ENCODE measurements at regions not wholly inside any gene's neighbourhood (a gene's known extent, or its start where the extent isn't known, plus 50 kb on each side); places are given as distances from the start of the nearest gene placed in this dataset.

DNA sequence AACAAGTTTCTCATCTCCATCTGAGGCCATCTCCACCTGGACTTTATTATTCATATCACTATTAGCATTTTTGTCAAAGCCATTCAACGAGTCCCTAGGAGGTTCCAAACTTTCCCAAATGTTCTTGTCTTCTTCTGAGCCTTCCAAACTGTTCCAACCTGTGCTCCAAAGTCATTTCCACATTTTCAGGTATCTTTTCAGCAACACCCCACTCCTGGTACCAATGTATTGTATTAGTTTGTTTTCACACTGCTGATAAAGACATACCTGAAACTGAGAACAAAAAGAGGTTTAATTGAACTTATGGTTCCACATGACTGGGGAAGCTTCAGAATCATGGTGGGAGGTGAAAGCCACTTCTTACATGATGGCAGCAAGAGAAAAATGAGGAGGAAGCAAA is 385.4 kb upstream of the GATB start:
- Histone ChIP-seq H3K27me3 (ENCODE audit: control insufficient read depth, insufficient read depth, low read length) (no peaks in the 10 kb centered on the region), H3K4me3 (ENCODE audit: low read length) (no peak overlapping the region), H3K27ac (ENCODE audit: low read depth, low read length) (no peak overlapping the region), H3K36me3 (ENCODE audit: control insufficient read depth, insufficient read depth, low read length) (no peaks in the 10 kb centered on the region), H3K9ac (ENCODE audit: low read length) (no peak overlapping the region), H3K4me1 (ENCODE audit: control insufficient read depth, insufficient read depth, low read length) (no peaks in the 10 kb centered on the region)

GRCh38 chr4:152143806-152144205 is 383.0 kb upstream of the GATB start:
- H3K4me1 ChIP-seq (ENCODE audit: control insufficient read depth, insufficient read depth, low read length): no peaks in the 10 kb centered on the region
- H3K4me3 ChIP-seq (ENCODE audit: low read length): no peak overlapping the region
- H3K36me3 ChIP-seq (ENCODE audit: control insufficient read depth, insufficient read depth, low read length): no peaks in the 10 kb centered on the region
- H3K27ac ChIP-seq (ENCODE audit: low read depth, low read length): no peak overlapping the region
- no peaks in the 10 kb centered on the region for H3K27me3 ChIP-seq (ENCODE audit: control insufficient read depth, insufficient read depth, low read length)
- no peak overlapping the region for H3K9ac ChIP-seq (ENCODE audit: low read length)

DNA sequence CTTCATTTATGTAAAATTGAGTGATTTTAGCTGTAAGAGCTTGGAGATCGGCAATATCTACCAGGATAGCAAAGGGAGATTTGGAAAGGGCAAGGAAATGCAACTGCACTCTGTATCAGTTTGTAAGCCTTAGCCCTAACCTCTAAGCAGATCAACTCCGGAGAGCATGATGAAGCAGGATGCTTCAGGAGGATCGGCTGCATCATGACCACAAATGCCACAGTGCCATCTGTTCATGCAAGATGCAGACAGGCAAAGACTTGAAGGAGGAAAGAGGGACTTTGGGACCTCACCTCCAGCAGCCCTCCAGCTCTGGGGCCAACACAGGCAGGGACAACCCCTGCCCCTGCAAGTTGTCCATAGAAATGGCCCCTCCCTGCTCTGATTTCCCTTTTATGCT is 377.6 kb upstream of the GATB start:
- Histone ChIP-seq H3K4me1 (ENCODE audit: control insufficient read depth, insufficient read depth, low read length) (no peaks in the 10 kb centered on the region), H3K9ac (ENCODE audit: low read length) (no peak overlapping the region), H3K27ac (ENCODE audit: low read depth, low read length) (no peak overlapping the region), H3K27me3 (ENCODE audit: control insufficient read depth, insufficient read depth, low read length) (no peaks in the 10 kb centered on the region), H3K36me3 (ENCODE audit: control insufficient read depth, insufficient read depth, low read length) (no peaks in the 10 kb centered on the region), H3K4me3 (ENCODE audit: low read length) (no peak overlapping the region)

DNA sequence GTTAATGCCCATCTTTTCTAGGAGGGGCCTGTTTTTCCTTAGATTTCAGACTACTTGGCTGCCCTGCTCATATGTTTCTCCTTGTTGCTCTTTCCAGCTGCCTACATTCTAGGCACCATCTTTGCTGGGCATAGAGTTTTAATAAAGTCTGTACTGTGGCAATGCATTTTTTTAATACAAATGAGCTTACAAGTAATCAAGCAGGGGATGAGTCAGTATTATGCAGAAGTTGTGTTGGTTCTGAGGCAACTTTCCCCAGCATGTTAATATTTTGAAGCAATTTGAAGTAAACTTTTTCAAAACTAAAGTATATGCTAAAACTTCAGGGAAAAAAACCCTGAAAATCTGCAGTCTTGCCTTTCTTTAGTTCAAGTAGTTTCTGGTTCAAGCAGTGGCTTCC is 372.0 kb upstream of the GATB start:
- Histone ChIP-seq H3K9ac (ENCODE audit: low read length) (no peak overlapping the region), H3K4me1 (ENCODE audit: control insufficient read depth, insufficient read depth, low read length) (no peaks in the 10 kb centered on the region), H3K4me3 (ENCODE audit: low read length) (no peak overlapping the region), H3K27me3 (ENCODE audit: control insufficient read depth, insufficient read depth, low read length) (no peaks in the 10 kb centered on the region), H3K36me3 (ENCODE audit: control insufficient read depth, insufficient read depth, low read length) (no peaks in the 10 kb centered on the region), H3K27ac (ENCODE audit: low read depth, low read length) (no peak overlapping the region)

DNA sequence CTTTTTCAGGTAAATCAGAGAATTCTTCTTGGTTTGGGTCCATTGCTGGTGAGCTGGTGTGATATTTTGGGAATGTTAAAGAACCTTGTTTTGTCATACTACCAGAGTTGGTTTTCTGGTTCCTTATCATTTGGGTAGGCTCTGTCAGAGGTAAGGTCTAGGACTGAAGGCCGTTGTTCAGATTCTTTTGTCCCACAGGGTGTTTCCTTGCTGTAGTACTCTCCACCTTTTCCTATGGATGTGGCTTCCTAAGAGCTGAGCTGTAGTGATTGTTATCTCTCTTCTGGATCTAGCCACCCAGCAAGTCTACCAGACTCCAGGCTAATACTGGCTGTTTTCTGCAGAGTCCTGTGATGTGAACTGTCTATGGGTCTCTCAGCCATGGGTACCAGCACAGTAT is 367.5 kb upstream of the GATB start:
- no peaks in the 10 kb centered on the region for H3K4me1 ChIP-seq (ENCODE audit: control insufficient read depth, insufficient read depth, low read length)
- no peak overlapping the region for H3K27ac ChIP-seq (ENCODE audit: low read depth, low read length)
- no peaks in the 10 kb centered on the region for H3K36me3 ChIP-seq (ENCODE audit: control insufficient read depth, insufficient read depth, low read length)
- no peak overlapping the region for H3K9ac ChIP-seq (ENCODE audit: low read length)
- no peaks in the 10 kb centered on the region for H3K27me3 ChIP-seq (ENCODE audit: control insufficient read depth, insufficient read depth, low read length)
- H3K4me3 ChIP-seq (ENCODE audit: low read length): no peak overlapping the region

DNA sequence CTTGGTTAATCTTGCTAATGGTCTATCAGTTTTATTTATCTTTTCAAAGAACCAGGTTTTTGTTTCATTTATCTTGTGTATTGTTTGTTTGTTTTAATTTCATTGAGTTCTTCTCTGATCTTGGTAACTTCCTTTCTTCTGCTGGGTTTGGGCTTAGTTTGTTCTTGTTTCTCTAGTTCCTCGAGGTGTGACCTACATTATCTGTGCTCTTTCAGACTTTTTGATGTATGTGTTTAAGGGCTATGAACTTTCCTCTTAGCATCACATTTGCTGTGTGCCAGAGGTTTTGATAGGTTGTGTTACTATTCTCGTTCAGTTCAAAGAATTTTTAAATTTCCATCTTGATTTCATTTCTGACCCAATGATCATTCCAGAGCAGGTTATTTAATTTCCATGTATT is 365.4 kb upstream of the GATB start:
- no peaks in the 10 kb centered on the region for H3K27me3 ChIP-seq (ENCODE audit: control insufficient read depth, insufficient read depth, low read length)
- no peaks in the 10 kb centered on the region for H3K4me1 ChIP-seq (ENCODE audit: control insufficient read depth, insufficient read depth, low read length)
- H3K4me3 ChIP-seq (ENCODE audit: low read length): no peak overlapping the region
- no peak overlapping the region for H3K9ac ChIP-seq (ENCODE audit: low read length)
- no peak overlapping the region for H3K27ac ChIP-seq (ENCODE audit: low read depth, low read length)
- H3K36me3 ChIP-seq (ENCODE audit: control insufficient read depth, insufficient read depth, low read length): no peaks in the 10 kb centered on the region

GRCh38 chr4:152118819-152119553 is 358.2 kb upstream of the GATB start:
- H3K27me3 ChIP-seq (ENCODE audit: control insufficient read depth, insufficient read depth, low read length): no peaks in the 10 kb centered on the region
- H3K27ac ChIP-seq (ENCODE audit: low read depth, low read length): no peak overlapping the region
- no peak overlapping the region for H3K9ac ChIP-seq (ENCODE audit: low read length)
- no peaks in the 10 kb centered on the region for H3K4me1 ChIP-seq (ENCODE audit: control insufficient read depth, insufficient read depth, low read length)
- no peak overlapping the region for H3K4me3 ChIP-seq (ENCODE audit: low read length)
- H3K36me3 ChIP-seq (ENCODE audit: control insufficient read depth, insufficient read depth, low read length): no peaks in the 10 kb centered on the region

- no peak overlapping the region for H3K4me3 ChIP-seq (ENCODE audit: low read length)
- H3K4me1 ChIP-seq (ENCODE audit: control insufficient read depth, insufficient read depth, low read length): no peaks in the 10 kb centered on the region
- H3K9ac ChIP-seq (ENCODE audit: low read length): no peak overlapping the region
- H3K27ac ChIP-seq (ENCODE audit: low read depth, low read length): no peak overlapping the region
- no peaks in the 10 kb centered on the region for H3K27me3 ChIP-seq (ENCODE audit: control insufficient read depth, insufficient read depth, low read length)
- no peaks in the 10 kb centered on the region for H3K36me3 ChIP-seq (ENCODE audit: control insufficient read depth, insufficient read depth, low read length)
Observed at GRCh38 chr4:152117933-152118507, 357.2 kb upstream of the GATB start.

- Histone ChIP-seq H3K27me3 (ENCODE audit: control insufficient read depth, insufficient read depth, low read length) (no peaks in the 10 kb centered on the region), H3K9ac (ENCODE audit: low read length) (no peak overlapping the region), H3K4me3 (ENCODE audit: low read length) (no peak overlapping the region), H3K4me1 (ENCODE audit: control insufficient read depth, insufficient read depth, low read length) (no peaks in the 10 kb centered on the region), H3K36me3 (ENCODE audit: control insufficient read depth, insufficient read depth, low read length) (no peaks in the 10 kb centered on the region), H3K27ac (ENCODE audit: low read depth, low read length) (no peak overlapping the region)
Observed at GRCh38 chr4:152117520-152117919, 356.7 kb upstream of the GATB start.

GRCh38 chr4:152117054-152117453 is 356.2 kb upstream of the GATB start:
- H3K4me1 ChIP-seq (ENCODE audit: control insufficient read depth, insufficient read depth, low read length): no peaks in the 10 kb centered on the region
- no peak overlapping the region for H3K4me3 ChIP-seq (ENCODE audit: low read length)
- H3K36me3 ChIP-seq (ENCODE audit: control insufficient read depth, insufficient read depth, low read length): no peaks in the 10 kb centered on the region
- no peak overlapping the region for H3K27ac ChIP-seq (ENCODE audit: low read depth, low read length)
- H3K27me3 ChIP-seq (ENCODE audit: control insufficient read depth, insufficient read depth, low read length): no peaks in the 10 kb centered on the region
- no peak overlapping the region for H3K9ac ChIP-seq (ENCODE audit: low read length)

DNA sequence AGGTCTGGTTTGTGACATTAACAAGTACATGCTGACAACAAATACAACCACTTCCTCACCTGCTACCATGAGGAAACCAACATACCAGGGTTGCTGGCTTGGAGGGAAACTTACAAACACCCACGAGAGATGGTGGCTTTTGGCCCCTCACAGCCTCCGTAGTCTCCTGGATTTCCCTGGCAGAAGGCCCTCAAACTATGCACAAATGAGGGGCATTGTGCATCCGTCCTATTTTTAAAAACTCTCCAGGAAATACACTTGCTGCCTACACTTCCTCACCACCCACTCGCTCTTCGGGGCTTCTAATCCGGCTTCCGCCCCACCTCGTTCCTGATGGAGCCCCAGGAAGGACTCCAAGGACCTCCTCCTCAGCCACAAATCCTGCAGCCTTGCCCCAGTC is 355.0 kb upstream of the GATB start:
- Histone ChIP-seq H3K27me3 (ENCODE audit: control insufficient read depth, insufficient read depth, low read length) (no peaks in the 10 kb centered on the region), H3K4me3 (ENCODE audit: low read length) (no peak overlapping the region), H3K4me1 (ENCODE audit: control insufficient read depth, insufficient read depth, low read length) (no peaks in the 10 kb centered on the region), H3K27ac (ENCODE audit: low read depth, low read length) (no peak overlapping the region), H3K9ac (ENCODE audit: low read length) (no peak overlapping the region), H3K36me3 (ENCODE audit: control insufficient read depth, insufficient read depth, low read length) (no peaks in the 10 kb centered on the region)

DNA sequence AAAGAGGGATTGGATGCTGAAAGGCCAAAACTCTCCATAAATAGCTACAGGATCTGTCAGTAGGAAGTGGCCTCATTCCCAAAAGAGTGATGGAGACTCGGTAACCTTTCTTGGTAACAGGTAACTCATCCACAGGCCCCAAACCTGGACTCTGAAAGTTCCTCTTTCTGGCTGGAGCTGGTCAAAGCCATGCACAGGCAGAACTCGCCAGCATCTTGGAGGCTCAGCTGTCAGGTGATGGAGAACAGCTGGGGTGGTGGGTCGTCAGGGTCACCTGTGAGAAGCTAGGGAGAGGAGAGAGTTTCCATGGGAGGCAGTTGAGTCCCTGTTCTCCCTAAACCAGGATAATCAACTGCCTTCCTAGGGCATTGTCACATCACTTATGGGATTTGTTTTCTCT is 354.3 kb upstream of the GATB start:
- Histone ChIP-seq H3K36me3 (ENCODE audit: control insufficient read depth, insufficient read depth, low read length) (no peaks in the 10 kb centered on the region), H3K4me3 (ENCODE audit: low read length) (no peak overlapping the region), H3K27me3 (ENCODE audit: control insufficient read depth, insufficient read depth, low read length) (no peaks in the 10 kb centered on the region), H3K27ac (ENCODE audit: low read depth, low read length) (no peak overlapping the region), H3K9ac (ENCODE audit: low read length) (no peak overlapping the region), H3K4me1 (ENCODE audit: control insufficient read depth, insufficient read depth, low read length) (no peaks in the 10 kb centered on the region)

GRCh38 chr4:152114562-152114961 is 353.8 kb upstream of the GATB start:
- Histone ChIP-seq H3K4me3 (ENCODE audit: low read length) (no peak overlapping the region), H3K27me3 (ENCODE audit: control insufficient read depth, insufficient read depth, low read length) (no peaks in the 10 kb centered on the region), H3K4me1 (ENCODE audit: control insufficient read depth, insufficient read depth, low read length) (no peaks in the 10 kb centered on the region), H3K9ac (ENCODE audit: low read length) (no peak overlapping the region), H3K36me3 (ENCODE audit: control insufficient read depth, insufficient read depth, low read length) (no peaks in the 10 kb centered on the region), H3K27ac (ENCODE audit: low read depth, low read length) (no peak overlapping the region)

Measured in rectal smooth muscle tissue (tissue), 1 donor.